HEK293 (cell line): ENCODE measurements at regions not wholly inside any gene's neighbourhood (a gene's known extent, or its start where the extent isn't known, plus 50 kb on each side); places are given as distances from the start of the nearest gene placed in this dataset.
A peak's percentile ranks its signal among the peaks of the same experiment; 100 is the strongest.

Experiments
- CTCF ChIA-PET: fragments of 350-600 bp; formaldehyde crosslinking; extraction: SDS; loops from one replicate; lab custom pipeline; 2021; ENCODE audit warnings: antibody characterized with exemption; lab: Yijun Ruan, JAX
- POLR2A ChIA-PET: fragments of 300-600 bp; formaldehyde crosslinking; extraction: SDS; loops from one replicate; lab custom pipeline; 2020; ENCODE audit warnings: antibody characterized with exemption, inconsistent platforms; lab: Yijun Ruan, JAX
- H3K27ac ChIP-seq: fragments of 200-500 bp; sonication (Bioruptor generic); 2 replicates; pipeline ENCODE4 v1.5.1; 2014; ENCODE audit warnings: low read depth, low read length, control low read depth, inconsistent platforms; ENCODE audit errors: extremely low read depth
- H3K36me3 ChIP-seq, 2 experiments: fragments of 200-500 bp in 1 of 2; sonication (Bioruptor generic) in 1 of 2; 1 replicate in 1 of 2; 2 replicates in 1 of 2; pipeline ENCODE4 v1.5.1; 2014 to 2017; ENCODE audit warnings: inconsistent platforms in 2 of 2, low read length in 2 of 2; ENCODE audit not compliant: control insufficient read depth in 2 of 2, insufficient read depth in 1 of 2
- H3K4me1 ChIP-seq: fragments of 200-500 bp; sonication (Bioruptor generic); 2 replicates; pipeline ENCODE4 v1.5.1; 2014; ENCODE audit warnings: mild to moderate bottlenecking, low read length, inconsistent platforms; ENCODE audit not compliant: control insufficient read depth, insufficient read depth
- H3K4me3 ChIP-seq: 2 replicates; pipeline ENCODE4 v1.5.1; 2011; ENCODE audit warnings: low read depth, mild to moderate bottlenecking, control low read depth, low read length, moderate library complexity
- H3K9me3 ChIP-seq: fragments of 200-500 bp; sonication (Bioruptor generic); 2 replicates; pipeline ENCODE4 v1.5.1; 2014; ENCODE audit warnings: low read depth, low read length, inconsistent platforms; ENCODE audit not compliant: control insufficient read depth, insufficient read depth
- BCL11A ChIP-seq: fragments of 450-650 bp; formaldehyde crosslinking; IDR thresholded peaks from 2 replicates; pipeline ENCODE4 v1.5.1; 2016; ENCODE audit warnings: low read depth, missing biosample characterization, missing genetic modification characterization
- GFI1B ChIP-seq: fragments of 450-650 bp; formaldehyde crosslinking; IDR thresholded peaks from 2 replicates; pipeline ENCODE4 v1.5.1; 2016; ENCODE audit warnings: missing biosample characterization, missing genetic modification characterization
- HIC1 ChIP-seq: fragments of 450-650 bp; formaldehyde crosslinking; IDR thresholded peaks from 2 replicates; pipeline ENCODE4 v1.5.1; 2016; ENCODE audit warnings: missing biosample characterization, missing genetic modification characterization
- HOXC10 ChIP-seq: sonication (generic); formaldehyde crosslinking; IDR thresholded peaks from 2 replicates; pipeline ENCODE4 v1.8.1; 2023; ENCODE audit warnings: mild to moderate bottlenecking, missing genetic modification reagents
- KLF17 ChIP-seq: fragments of 450-650 bp; formaldehyde crosslinking; IDR thresholded peaks from 2 replicates; pipeline ENCODE4 v1.5.1; 2016; ENCODE audit warnings: missing biosample characterization, missing genetic modification characterization
- MEIS1 ChIP-seq: sonication (generic); formaldehyde crosslinking; IDR thresholded peaks from 2 replicates; pipeline ENCODE4 v1.8.1; 2022; ENCODE audit warnings: missing genetic modification reagents, mild to moderate bottlenecking, borderline replicate concordance
- SETDB1 ChIP-seq: IDR thresholded peaks from one replicate; pipeline ENCODE4 v1.6.1; 2017; ENCODE audit warnings: mild to moderate bottlenecking, low read length, moderate library complexity, mixed read lengths; ENCODE audit not compliant: insufficient read length
- SP2 ChIP-seq: fragments of 450-650 bp; formaldehyde crosslinking; IDR thresholded peaks from 2 replicates; pipeline ENCODE4 v1.5.1; 2016; ENCODE audit warnings: missing biosample characterization, missing genetic modification characterization
- TCF7L2 ChIP-seq: IDR thresholded peaks from 2 replicates; pipeline ENCODE4 v1.6.1; 2011; ENCODE audit warnings: low read depth, mild to moderate bottlenecking, inconsistent platforms, low read length, moderate library complexity, borderline replicate concordance
- ZBTB44 ChIP-seq: fragments of 450-650 bp; IDR thresholded peaks from 2 replicates; pipeline ENCODE4 v1.5.1; 2018; ENCODE audit warnings: missing biosample characterization, mild to moderate bottlenecking, missing genetic modification characterization
- ZBTB7A ChIP-seq: fragments of 450-650 bp; formaldehyde crosslinking; IDR thresholded peaks from 2 replicates; pipeline ENCODE4 v1.5.1; 2016; ENCODE audit warnings: low read depth, missing biosample characterization, missing genetic modification characterization
- ZNF112 ChIP-seq: fragments of 450-650 bp; formaldehyde crosslinking; IDR thresholded peaks from 2 replicates; pipeline ENCODE4 v1.5.0; 2017; ENCODE audit warnings: missing biosample characterization, missing genetic modification characterization
- ZNF140 ChIP-seq: fragments of 450-650 bp; formaldehyde crosslinking; IDR thresholded peaks from 2 replicates; pipeline ENCODE4 v1.5.1; 2016; ENCODE audit warnings: missing biosample characterization, missing genetic modification characterization
- ZNF16 ChIP-seq: fragments of 450-650 bp; formaldehyde crosslinking; IDR thresholded peaks from 2 replicates; pipeline ENCODE4 v1.5.1; 2016; ENCODE audit warnings: low read depth, missing biosample characterization, missing genetic modification characterization
- ZNF175 ChIP-seq: fragments of 450-650 bp; formaldehyde crosslinking; IDR thresholded peaks from 2 replicates; pipeline ENCODE4 v1.5.1; 2016; ENCODE audit warnings: missing biosample characterization, missing genetic modification characterization
- ZNF202 ChIP-seq: fragments of 450-650 bp; formaldehyde crosslinking; IDR thresholded peaks from 2 replicates; pipeline ENCODE4 v1.5.1; 2016; ENCODE audit warnings: missing biosample characterization, missing genetic modification characterization, borderline replicate concordance
- ZNF221 ChIP-seq: fragments of 450-650 bp; formaldehyde crosslinking; IDR thresholded peaks from 2 replicates; pipeline ENCODE4 v1.5.1; 2017; ENCODE audit warnings: missing biosample characterization, missing genetic modification characterization, borderline replicate concordance
- ZNF513 ChIP-seq: fragments of 450-650 bp; IDR thresholded peaks from 2 replicates; pipeline ENCODE4 v1.5.1; 2018; ENCODE audit warnings: missing biosample characterization, missing genetic modification characterization
- ZNF561 ChIP-seq: fragments of 450-650 bp; IDR thresholded peaks from 2 replicates; pipeline ENCODE4 v1.5.1; 2018; ENCODE audit warnings: missing biosample characterization, missing genetic modification characterization, borderline replicate concordance
- ZNF624 ChIP-seq: fragments of 450-650 bp; formaldehyde crosslinking; IDR thresholded peaks from 2 replicates; pipeline ENCODE4 v1.5.1; 2017; ENCODE audit warnings: missing biosample characterization, missing genetic modification characterization
- ZNF629 ChIP-seq: fragments of 450-650 bp; formaldehyde crosslinking; IDR thresholded peaks from 2 replicates; pipeline ENCODE4 v1.5.1; 2017; ENCODE audit warnings: missing biosample characterization, missing genetic modification characterization
- ZNF677 ChIP-seq: fragments of 450-650 bp; IDR thresholded peaks from 2 replicates; pipeline ENCODE4 v1.5.0; 2018; ENCODE audit warnings: missing biosample characterization, mild to moderate bottlenecking, missing genetic modification characterization, moderate library complexity
- ZNF701 ChIP-seq: fragments of 450-650 bp; formaldehyde crosslinking; IDR thresholded peaks from 2 replicates; pipeline ENCODE4 v1.5.1; 2016; ENCODE audit warnings: missing biosample characterization, missing genetic modification characterization
- ZNF747 ChIP-seq: fragments of 450-650 bp; formaldehyde crosslinking; IDR thresholded peaks from 2 replicates; pipeline ENCODE4 v1.5.1; 2016; ENCODE audit warnings: missing biosample characterization, missing genetic modification characterization
- ZNF76 ChIP-seq: fragments of 450-650 bp; formaldehyde crosslinking; IDR thresholded peaks from 2 replicates; pipeline ENCODE4; 2016; ENCODE audit warnings: low read depth, missing biosample characterization, missing genetic modification characterization, borderline replicate concordance
- ZNF776 ChIP-seq: fragments of 450-650 bp; formaldehyde crosslinking; IDR thresholded peaks from 2 replicates; pipeline ENCODE4 v1.5.0; 2017; ENCODE audit warnings: missing biosample characterization, missing genetic modification characterization, borderline replicate concordance
- ZNF777 ChIP-seq: fragments of 450-650 bp; formaldehyde crosslinking; IDR thresholded peaks from 2 replicates; pipeline ENCODE4 v1.5.1; 2017; ENCODE audit warnings: missing biosample characterization, missing genetic modification characterization, borderline replicate concordance
- ZSCAN30 ChIP-seq: fragments of 450-650 bp; IDR thresholded peaks from 2 replicates; pipeline ENCODE4 v1.5.1; 2018; ENCODE audit warnings: missing biosample characterization, mild to moderate bottlenecking, missing genetic modification characterization, moderate library complexity

GRCh38 chr20:52419205-52419604, 227.6 kb upstream of the ZFP64 start:
- CTCF ChIA-PET: no interaction called here
- H3K4me1 ChIP-seq: no peaks in the 10 kb centered on the region
- H3K36me3 ChIP-seq: no peaks in the 10 kb centered on the region
- POLR2A ChIA-PET: no interaction called here
- H3K4me3 ChIP-seq: no peak overlapping the region
- TF ChIP-seq HIC1 (tag by site-specific recombination) (no peak), ZNF701 (tag by site-specific recombination) (no peak), ZNF175 (tag by site-specific recombination) (no peak), ZSCAN30 (tag by site-specific recombination) (no peak), SETDB1 (peak; percentile 57), BCL11A (no peak), ZNF112 (no peak), ZNF76 (no peak)
- H3K27ac ChIP-seq: no peak overlapping the region
- H3K9me3 ChIP-seq: no peaks in the 10 kb centered on the region

GRCh38 chr20:52416953-52417352, 225.4 kb upstream of the ZFP64 start:
- H3K9me3 ChIP-seq: no peaks in the 10 kb centered on the region
- no peak overlapping the region for H3K27ac ChIP-seq
- POLR2A ChIA-PET: no interaction called here
- no peaks in the 10 kb centered on the region for H3K4me1 ChIP-seq
- CTCF ChIA-PET: no interaction called here
- H3K4me3 ChIP-seq: no peak overlapping the region
- H3K36me3 ChIP-seq: no peaks in the 10 kb centered on the region
- TF ChIP-seq SP2 (tag by site-specific recombination) (no peak), KLF17 (tag by site-specific recombination) (no peak), ZNF16 (tag by site-specific recombination) (no peak), SETDB1 (no peak), ZNF777 (tag by site-specific recombination) (no peak), ZBTB7A (tag by site-specific recombination) (no peak), ZNF677 (no peak)
- TF ChIP-seq, all 188 proteins: peak for 0

GRCh38 chr20:52411611-52412010, 220.0 kb upstream of the ZFP64 start:
- no peak overlapping the region for H3K4me3 ChIP-seq
- no peaks in the 10 kb centered on the region for H3K9me3 ChIP-seq
- ChIA-PET CTCF (no interaction called here), POLR2A (no interaction called here)
- no peak overlapping the region for H3K27ac ChIP-seq
- no peaks in the 10 kb centered on the region for H3K4me1 ChIP-seq
- H3K36me3 ChIP-seq: no peaks in the 10 kb centered on the region
- TF ChIP-seq ZNF202: no peak
- TF ChIP-seq ZNF629 (tag by site-specific recombination): no peak
- no peak for TF ChIP-seq HOXC10 (CRISPR knock-in tag)
- TF ChIP-seq ZNF16 (tag by site-specific recombination): no peak
- TF ChIP-seq ZNF175 (tag by site-specific recombination): no peak
- no peak for TF ChIP-seq ZNF112
- TF ChIP-seq ZBTB44 (tag by site-specific recombination): no peak
- no peak for TF ChIP-seq GFI1B (tag by site-specific recombination)
- TF ChIP-seq ZNF221 (tag by site-specific recombination): no peak
- TF ChIP-seq TCF7L2: no peak
- TF ChIP-seq ZNF561 (tag by site-specific recombination): no peak
- no peak for TF ChIP-seq ZNF513 (tag by site-specific recombination)
- TF ChIP-seq ZNF140 (tag by site-specific recombination): no peak
- no peak for TF ChIP-seq MEIS1 (CRISPR knock-in tag)
- no peak for TF ChIP-seq ZNF624
- no peak for TF ChIP-seq ZNF776 (tag by site-specific recombination)
- TF ChIP-seq ZNF747 (tag by site-specific recombination): no peak
